ENCODE measurements at regions not wholly inside any gene's neighbourhood (a gene's known extent, or its start where the extent isn't known, plus 50 kb on each side); places are given as distances from the start of the nearest gene placed in this dataset.

DNA sequence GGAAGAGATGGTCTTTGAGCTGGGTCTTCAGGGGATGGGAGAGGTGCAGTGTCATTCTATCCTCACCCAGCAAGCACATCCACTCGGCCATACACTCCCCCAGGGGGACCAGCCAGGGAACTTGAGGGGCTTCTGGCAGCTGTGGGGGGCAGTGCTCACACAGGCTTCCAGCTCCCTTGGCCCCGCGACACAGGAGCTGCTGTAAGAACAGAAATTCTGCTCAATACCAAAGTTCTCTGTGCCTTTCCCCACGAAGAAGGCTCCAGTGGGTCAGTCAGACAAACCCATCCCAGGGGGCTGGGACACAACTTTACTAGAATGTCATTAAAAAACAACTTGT lies 289.1 kb upstream of the RTL1 start:
- TF ChIP-seq, protein P1, sequence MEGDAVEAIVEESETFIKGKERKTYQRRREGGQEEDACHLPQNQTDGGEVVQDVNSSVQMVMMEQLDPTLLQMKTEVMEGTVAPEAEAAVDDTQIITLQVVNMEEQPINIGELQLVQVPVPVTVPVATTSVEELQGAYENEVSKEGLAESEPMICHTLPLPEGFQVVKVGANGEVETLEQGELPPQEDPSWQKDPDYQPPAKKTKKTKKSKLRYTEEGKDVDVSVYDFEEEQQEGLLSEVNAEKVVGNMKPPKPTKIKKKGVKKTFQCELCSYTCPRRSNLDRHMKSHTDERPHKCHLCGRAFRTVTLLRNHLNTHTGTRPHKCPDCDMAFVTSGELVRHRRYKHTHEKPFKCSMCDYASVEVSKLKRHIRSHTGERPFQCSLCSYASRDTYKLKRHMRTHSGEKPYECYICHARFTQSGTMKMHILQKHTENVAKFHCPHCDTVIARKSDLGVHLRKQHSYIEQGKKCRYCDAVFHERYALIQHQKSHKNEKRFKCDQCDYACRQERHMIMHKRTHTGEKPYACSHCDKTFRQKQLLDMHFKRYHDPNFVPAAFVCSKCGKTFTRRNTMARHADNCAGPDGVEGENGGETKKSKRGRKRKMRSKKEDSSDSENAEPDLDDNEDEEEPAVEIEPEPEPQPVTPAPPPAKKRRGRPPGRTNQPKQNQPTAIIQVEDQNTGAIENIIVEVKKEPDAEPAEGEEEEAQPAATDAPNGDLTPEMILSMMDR (IDR thresholded peaks at IDR 0.05): no peak
- TF ChIP-seq POLR2A (IDR thresholded peaks at IDR 0.05): no peak

All from right lobe of liver (tissue), 4 donors.